Fibroblast of lung (primary cell): ENCODE measurements at regions not wholly inside any gene's neighbourhood (a gene's known extent, or its start where the extent isn't known, plus 50 kb on each side); places are given as distances from the start of the nearest gene placed in this dataset.

ENCODE experiments used
- EZH2 ChIP-seq: IDR thresholded peaks from 2 replicates; pipeline ENCODE4 v1.5.1; 2012; ENCODE audit warnings: low read length, control low read depth, mild to moderate bottlenecking; ENCODE audit errors: missing control alignments
- TF ChIP-seq, protein P1 (sequence below), 2 donors: IDR thresholded peaks in 1 of 2; conservative IDR thresholded peaks in 1 of 2; 1 replicate in 1 of 2; 2 replicates in 1 of 2; pipeline ENCODE4 v1.5.1; 2011 to 2012; ENCODE audit warnings: low read length in 2 of 2, control low read depth in 1 of 2, inconsistent platforms in 1 of 2, low read depth in 1 of 2, mild to moderate bottlenecking in 1 of 2

DNA sequence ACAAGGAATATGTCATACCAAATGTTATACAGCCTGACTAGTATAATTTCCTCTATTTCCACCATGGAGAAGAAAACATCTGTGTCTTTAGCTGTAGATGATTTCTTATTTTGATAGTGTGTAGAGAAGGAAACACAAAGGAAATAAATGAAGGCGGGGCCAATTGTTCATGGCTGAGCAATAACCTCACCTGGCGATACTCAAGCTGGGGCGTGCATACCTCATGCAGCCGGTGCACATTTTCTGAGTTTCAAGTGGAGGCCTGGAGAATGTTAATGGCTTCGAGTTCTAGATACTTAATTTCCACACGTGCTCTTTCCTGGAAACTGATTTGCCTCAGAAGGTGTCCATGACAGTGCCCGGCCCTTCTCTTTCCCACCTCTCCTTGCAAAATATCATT is 127.4 kb upstream of the TAF11L2 start:
- TF ChIP-seq, protein P1, sequence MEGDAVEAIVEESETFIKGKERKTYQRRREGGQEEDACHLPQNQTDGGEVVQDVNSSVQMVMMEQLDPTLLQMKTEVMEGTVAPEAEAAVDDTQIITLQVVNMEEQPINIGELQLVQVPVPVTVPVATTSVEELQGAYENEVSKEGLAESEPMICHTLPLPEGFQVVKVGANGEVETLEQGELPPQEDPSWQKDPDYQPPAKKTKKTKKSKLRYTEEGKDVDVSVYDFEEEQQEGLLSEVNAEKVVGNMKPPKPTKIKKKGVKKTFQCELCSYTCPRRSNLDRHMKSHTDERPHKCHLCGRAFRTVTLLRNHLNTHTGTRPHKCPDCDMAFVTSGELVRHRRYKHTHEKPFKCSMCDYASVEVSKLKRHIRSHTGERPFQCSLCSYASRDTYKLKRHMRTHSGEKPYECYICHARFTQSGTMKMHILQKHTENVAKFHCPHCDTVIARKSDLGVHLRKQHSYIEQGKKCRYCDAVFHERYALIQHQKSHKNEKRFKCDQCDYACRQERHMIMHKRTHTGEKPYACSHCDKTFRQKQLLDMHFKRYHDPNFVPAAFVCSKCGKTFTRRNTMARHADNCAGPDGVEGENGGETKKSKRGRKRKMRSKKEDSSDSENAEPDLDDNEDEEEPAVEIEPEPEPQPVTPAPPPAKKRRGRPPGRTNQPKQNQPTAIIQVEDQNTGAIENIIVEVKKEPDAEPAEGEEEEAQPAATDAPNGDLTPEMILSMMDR (conservative IDR thresholded peaks at IDR 0.05 in 1 of 2, IDR thresholded peaks at IDR 0.05 in 1 of 2; ENCODE audit: low read depth in 1 of 2, low read length in 2 of 2) = no peak
- no peak for TF ChIP-seq EZH2
